ENCODE measurements at regions not wholly inside any gene's neighbourhood (a gene's known extent, or its start where the extent isn't known, plus 50 kb on each side); places are given as distances from the start of the nearest gene placed in this dataset.
"Not testable (repeated sequence)": the region's sequence is repeated elsewhere in the genome, so short reads cannot be mapped to it uniquely, and the experiment has no call there.

DNA sequence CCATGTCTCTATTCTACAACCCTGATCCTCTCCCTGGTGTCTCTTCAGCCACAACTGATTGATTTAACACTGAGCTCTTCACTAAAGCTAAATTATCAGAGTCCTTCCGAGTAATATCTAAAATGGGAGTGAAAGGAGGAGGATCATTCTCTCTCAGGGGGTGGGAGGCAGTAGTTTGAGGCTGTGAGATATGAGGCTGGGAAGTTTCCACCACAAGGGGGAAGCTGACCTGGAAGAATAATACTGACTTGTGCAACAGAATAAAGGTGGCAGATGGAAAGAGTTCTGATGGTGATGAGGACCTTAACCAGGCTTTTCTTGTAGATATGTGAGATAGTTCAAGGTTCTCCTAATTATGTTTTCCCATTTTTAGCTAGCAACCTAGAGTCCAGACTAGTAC, 241.6 kb upstream of the VKORC1L1 start:
- DNase-seq = not testable (repeated sequence)

DNA sequence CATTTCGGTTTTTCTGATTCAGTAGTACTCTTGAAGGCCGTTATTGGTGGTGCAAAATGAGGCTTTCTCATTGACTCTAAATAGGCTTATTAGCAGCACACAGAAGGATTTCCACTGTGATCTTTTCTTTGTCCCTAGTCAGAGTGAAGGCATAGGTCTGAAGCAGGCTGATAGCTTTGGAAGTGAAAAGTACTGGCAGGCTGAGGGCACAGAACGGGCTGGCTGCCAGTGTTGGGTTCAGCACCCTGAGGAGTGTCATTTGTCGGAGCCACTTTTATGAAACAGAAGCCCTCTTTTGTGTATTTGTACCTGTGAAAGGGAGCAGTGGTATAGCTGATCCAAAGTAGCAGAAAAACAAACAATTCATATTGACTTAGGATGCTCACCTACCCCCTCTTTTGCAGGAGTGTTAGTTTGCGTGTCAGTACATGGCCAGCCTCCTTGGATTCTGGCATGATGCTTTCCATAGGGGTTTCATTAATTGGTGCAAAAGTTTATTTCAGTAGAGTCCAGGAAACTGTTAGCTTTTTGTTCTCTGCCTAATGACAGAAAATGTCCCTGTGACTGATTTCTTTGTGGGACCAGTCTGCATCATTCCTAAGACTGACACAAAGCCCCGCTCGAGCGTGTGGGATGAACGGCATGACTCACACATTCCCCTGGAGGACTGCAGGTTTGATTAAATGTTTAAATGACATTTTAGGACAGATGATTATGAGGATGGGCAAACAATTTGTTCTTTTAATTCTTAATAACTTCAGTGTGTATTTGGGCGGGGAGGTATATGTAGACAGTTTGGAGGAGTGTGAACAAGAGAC, 239.1 kb upstream of the VKORC1L1 start:
- DNase-seq = not testable (repeated sequence)

DNA sequence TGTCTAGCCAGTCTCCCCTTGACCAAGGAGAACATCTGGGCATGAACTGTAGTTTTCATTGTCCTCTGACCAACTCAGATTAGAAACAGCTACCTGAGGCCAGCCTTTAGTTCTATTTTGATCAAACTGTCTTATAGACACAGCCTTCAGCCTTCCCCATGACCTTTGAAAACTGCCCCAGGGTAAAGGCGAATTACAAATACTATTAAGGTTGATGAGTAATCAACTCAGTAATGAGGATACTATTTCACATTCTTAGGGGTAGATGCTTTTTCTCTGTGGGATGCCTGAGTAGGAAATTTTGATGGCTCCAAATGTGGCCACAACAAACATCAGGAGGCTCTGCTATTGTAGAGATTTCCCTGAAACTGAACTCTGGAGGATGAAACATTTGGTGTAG, 234.0 kb upstream of the VKORC1L1 start:
- not testable (repeated sequence) for DNase-seq

DNA sequence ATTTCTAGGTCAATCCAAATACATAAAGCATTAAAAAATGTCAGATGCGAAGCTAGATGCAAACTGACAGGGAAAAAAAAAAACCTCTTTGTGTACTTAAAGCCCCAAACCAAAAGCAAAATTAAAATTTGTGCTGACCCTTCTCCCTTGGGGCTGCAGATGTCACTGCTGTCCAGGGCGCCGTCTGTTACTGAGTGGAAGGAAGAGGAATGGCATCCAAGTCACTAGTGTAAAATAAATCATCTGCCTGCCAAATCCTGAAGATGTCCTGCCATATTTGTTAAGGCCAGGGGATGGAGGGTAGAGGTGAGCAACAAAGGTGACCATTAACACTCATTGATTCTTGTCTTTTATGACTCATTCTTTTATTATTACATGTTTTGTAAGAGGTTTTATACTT, 233.2 kb upstream of the VKORC1L1 start:
- DNase-seq = not testable (repeated sequence)

DNA sequence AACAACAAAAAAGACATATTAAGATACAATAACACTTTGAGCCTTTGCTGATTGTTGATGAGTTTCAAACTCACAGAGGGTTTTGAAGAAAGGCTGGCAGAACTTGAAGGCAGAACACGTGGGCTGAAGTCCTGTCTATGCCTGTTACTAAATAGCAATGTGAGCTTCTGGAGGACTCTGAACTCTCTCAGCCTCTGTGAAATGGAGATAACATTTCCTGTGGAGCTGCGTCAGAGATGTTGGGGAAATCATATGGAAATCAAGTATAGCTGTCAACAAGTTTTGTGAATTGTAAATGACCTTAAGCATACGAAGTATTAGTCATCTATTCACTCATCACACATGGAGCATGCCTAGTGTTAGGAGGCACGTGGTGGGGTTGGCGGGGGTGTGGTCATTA, 229.4 kb upstream of the VKORC1L1 start:
- DNase-seq = not testable (repeated sequence)

DNA sequence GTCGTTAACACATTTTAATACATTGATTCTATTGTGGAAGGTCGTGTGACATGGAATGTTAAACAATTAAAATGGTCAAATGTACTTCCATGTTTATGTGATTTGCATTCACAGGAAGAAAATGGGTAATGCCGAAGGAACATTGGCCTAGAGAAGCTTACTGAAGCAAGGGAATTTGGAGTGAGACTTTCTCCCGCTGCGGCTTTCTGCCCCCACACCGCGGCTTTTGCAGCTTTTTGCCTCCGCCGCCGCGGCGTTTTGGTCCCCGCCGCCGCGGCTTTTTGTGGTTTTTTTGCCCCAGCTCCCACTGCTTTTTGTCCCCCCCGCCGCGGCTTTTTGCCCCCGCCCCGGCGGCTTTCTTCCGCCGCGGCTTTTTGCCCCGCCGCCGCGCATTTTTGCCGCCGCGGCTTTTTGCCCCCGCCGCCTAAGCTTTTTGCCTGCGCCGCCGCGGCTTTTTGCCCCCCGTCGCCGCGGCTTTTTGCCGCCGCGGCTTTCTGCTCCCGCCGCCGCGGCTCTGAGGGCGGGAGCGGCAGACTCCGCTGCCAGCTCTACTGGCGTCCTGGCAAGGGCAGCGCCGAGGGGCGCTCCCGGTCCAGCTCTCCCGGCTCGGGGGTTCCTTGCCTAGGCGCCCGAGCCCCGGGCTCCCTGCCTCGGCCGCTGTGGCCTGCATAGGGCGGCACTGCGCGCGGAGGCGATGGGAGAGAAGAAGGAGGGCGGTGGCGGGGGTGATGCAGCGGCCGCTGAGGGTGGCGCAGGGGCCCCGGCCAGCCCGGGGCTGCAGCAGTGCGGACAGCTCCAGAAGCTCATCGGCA, 225.5 kb upstream of the VKORC1L1 start:
- DNase-seq = not testable (repeated sequence)

DNA sequence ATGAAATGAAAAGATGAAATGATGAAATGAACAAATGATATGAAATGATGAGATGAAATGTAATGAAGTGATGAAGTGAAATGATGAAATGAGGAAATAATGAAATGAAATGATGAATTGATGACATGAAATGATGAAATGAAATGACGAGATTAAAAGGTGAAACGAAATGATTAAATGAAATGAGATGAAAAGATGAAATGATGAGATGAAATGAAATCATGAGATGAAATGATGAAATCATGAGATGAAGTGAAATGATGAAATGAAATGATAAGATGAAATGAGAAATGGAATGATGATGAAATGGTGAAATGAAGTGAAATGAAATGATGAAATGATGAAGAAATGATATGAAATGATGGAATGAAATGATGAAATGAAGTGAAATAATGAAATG, 221.7 kb upstream of the VKORC1L1 start:
- not testable (repeated sequence) for DNase-seq

DNA sequence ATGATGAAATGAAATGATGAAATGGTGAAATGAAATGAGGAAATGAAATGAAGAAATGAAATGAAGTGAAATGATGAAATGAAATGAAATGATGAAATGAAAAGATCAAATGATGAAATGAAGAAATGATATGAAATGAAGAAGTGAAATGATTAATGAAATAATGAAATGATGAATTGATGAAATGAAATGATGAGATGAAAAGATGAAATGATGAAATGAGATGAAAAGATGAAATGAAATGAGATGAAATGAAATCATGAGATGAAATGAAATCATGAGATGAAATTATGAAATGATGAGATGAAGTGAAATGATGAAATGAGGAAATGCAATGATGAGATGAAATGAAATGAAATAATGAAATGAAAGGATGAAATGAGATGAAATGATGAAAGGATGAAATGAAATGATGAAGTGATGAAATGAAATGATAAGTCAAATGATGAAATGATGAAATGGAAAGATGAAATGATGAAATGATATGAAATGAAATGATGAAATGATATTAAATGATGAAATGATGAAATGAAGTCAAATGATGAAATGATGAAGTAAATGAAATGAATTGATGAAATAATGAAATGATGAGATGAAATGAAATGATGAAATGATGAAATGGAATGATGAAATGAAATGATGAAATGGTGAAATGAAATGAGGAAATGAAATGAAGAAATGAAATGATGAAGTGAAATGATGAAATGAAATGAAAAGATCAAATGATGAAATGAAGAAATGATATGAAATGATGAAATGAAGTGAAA, 220.9 kb upstream of the VKORC1L1 start:
- not testable (repeated sequence) for DNase-seq

DNA sequence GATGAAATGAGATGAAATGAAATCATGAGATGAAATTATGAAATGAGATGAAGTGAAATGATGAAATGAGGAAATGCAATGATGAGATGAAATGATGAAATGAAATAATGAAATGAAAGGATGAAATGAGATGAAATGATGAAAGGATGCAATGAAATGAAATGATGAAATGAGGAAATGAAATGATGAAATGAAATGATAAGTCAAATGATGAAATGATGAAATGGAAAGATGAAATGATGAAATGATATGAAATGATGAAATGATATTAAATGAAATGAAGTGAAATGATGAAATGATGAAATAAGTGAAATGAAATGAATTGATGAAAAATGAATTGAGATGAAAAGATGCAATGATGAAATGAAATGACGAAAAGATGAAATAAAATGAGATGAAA, 220.2 kb upstream of the VKORC1L1 start:
- DNase-seq = not testable (repeated sequence)

DNA sequence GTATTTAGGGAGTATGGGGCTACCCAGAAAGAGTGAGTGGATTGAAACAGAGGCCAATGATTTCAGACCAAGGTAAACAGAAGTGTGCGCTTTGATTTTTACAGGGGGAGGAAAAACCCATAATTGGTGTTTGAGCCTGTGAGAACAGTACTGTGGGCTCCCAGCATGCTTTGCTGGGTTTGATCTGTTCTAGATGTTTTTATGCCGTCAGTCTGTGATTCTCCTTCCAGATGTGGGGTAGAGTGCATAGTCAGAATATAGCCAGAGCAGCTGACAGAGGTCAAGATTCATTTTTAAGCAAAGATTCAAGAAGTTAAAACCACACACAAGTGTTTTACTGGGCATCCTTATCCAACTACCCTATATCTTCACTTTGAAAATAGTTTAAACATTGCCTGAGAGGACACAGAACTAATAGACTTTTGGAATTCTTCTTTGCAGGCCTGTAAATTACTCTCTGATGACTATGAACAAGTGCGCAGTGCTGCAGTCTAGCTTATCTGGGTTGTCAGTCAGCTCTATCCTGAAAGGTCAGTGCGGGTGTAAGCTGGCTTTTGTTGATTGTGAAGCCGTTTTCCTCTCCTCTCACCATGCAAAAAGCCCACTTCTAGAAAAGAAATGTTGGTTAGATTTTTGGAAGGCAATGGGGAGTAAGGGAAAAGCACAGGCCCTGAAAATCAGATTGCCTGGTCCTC, 216.2 kb upstream of the VKORC1L1 start:
- not testable (repeated sequence) for DNase-seq

DNA sequence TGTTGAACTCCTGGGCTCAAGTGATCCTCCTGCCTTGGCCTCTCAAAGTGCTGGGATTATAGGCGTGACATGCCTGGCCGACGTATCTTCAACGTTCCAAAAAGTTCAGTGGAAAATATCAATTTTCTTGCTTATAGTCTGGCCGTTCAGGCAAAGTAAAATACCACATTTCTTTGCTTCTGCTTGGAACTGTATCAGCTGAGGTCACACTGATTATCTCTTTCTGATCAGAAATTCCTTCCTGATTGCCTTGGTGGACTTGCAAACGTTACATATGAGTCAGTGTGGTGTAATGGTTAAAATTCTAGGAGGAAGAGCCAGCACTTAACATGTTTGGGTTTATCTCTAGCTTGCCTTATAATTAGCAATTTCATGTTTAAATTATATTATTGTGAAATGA, 189.5 kb upstream of the VKORC1L1 start:
- not testable (repeated sequence) for DNase-seq

DNA sequence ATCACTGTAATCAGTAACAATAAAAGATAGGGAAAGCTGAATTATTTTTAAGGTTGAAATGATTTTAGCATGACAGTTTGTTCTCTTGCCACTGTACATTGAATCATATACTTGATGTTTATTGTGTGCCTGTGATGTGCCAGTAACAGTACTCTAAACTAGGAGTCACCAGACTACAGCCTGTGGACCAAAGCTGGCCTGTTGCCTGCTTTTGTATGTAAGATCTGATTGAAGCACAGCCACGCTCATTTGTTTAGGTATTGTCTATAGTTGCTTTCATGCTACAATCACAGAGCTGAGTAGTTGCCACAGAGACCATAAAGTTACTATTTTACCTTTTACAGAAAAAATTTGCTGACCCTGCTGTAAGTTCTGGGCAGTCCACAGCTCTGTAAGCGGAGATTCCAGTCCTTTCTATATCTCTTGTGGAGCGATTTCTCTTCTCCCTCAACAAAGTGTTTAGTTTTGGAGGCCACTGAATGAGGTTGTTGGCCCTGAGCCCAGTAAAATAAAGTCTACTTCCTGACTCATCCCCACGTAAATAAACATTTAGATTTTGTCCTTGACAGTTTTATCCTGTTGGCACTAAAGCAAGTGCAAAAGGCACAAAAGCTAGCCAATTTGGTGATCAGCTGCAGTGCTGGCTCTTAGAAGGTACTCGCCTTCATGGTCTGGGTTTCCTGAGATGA, 173.7 kb upstream of the VKORC1L1 start:
- not testable (repeated sequence) for DNase-seq

DNA sequence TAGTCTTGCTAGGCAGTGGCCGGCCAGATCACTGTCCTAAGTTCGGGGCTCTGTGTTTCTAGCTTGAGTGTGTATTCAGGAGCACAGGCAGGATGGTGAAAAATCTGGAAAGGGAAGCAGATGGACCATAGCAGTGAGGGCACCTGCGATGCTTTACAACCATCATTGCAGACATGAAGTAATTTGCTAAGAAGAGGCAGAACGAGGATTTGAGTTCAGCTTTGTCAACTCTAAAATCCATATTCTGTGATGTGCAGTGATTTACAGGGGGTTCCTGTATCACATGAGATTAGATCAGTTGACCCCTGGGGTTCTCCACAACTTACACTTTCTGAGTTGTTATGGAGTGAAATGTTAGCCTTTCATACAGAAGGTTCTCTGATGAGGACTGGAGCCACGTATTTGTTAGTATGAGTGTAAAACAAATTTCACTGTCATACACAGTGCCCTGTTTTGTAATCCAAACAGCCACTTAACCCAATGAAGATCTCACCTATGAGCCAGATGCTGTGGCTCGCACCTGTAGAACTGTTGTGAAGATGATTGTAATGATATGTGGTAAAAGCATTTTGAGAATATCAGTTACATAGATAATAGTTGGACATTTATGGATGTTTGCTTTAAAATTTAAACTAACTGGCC, 173.0 kb upstream of the VKORC1L1 start:
- DNase-seq = not testable (repeated sequence)

DNA sequence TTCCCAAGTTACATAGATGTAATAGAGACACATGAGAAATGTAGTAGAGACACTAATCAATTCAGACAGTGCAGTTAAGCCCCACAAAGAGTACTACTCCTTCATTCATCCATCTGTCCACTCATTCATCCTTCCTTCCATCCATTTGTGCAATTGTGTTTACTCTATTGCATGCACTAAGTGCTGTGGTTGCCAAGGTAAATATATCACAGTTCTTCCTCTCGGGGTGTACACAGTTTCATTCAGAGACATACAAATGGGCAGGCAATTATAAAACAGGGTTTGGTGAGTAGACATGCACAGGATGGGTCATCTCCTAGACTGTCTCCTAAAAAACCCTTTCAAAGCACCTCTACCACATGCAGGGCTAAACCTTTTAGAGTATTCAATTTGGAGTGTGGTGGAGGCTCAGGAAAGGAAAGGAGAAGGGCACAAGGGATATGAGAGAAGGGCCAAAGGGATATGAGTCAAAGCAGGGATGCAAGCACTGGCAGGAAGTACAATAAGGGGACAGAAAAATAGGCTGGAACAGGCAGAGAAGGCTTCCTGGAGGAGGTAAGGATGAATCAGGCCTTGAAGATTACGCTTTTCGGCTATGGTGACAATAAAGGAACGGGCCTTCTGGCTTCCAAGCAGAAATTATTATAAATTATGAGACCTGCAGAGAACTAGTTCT, 153.6 kb upstream of the VKORC1L1 start:
- DNase-seq = not testable (repeated sequence)

DNA sequence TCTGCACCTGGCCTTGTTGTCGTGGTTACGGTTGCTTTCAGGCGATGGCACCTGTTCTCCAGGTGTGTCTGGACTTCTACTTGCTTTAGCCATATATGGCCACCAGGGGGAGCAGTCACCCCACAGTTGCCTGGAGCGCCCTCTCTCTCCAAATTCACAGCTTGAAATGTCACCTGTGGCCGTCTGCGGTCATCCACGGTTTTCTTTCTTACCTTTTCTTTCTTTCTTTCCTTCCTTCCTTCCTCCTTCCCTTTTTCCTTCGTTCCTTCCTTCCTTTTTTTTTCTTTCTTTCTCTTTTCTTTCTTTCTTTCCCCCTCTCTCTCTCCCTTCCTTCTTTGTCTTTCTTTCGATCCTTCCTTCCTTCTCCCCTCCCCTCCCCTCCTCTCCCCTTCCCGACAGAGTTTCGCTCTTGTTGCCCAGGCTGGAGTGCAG, 150.5 kb upstream of the VKORC1L1 start:
- no peak for DNase-seq

DNA sequence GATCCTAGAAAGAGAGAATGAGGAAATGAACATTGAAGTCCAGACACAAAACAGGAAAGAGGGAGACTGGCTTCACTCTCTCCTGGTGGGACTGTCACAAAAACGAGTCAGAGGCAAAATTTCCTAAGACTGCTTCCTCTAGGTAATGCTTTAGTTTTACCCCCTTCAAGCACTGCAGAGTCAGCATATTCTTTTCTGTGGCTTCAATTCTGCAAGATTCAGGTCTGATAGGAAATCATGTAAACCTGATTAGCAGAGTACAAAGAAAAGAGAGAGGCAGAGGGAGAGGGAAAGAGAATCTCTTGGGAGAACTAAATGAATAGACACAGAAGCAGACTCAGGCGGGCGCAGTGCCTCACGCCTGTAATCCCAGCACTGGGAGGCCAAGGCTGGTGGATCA, 145.7 kb upstream of the VKORC1L1 start:
- DNase-seq = not testable (repeated sequence)

DNA sequence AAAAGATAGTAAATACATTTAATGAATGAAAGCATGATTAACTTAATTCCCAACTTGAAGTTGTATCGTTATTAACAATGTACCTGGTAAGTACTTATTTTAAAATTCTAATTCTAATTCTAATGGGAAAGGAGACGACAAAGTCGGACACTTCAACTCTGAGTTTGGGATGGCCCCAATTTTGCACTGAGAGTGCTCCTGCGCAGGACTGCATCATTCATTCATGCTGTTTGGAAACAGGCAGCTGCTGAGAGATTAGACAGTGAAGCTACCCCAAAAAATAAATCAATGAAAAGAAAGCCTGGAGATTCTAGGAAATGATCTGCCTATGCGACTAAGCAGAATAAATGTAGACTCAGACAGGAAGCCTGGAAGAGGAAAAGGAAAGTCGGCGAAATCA, 141.7 kb upstream of the VKORC1L1 start:
- DNase-seq = no peak

DNA sequence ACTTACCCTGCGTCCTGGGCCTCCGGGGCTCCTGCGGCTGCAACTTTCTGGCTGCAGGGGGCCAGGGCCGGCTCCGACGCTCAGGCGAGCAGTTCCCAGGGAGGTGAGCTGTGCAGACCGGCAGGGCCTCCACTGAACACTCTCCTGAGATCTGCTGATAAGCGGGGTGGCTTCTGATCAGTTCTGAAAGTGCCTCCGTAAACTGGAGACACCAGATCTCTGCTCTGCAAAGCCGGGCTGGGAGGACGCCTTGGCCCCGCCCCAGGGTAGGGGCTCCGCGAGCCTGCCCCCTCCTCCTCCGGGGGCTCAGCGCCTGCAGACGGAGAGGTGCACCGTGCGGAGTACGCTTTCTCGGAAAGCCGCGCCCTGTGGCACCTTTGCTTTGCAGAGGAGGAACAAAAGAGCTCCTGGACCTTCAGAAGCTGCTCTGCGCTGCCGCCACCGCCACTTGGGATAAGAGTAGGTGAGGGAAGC, 141.3 kb upstream of the VKORC1L1 start:
- peak; percentile 8 for DNase-seq

DNA sequence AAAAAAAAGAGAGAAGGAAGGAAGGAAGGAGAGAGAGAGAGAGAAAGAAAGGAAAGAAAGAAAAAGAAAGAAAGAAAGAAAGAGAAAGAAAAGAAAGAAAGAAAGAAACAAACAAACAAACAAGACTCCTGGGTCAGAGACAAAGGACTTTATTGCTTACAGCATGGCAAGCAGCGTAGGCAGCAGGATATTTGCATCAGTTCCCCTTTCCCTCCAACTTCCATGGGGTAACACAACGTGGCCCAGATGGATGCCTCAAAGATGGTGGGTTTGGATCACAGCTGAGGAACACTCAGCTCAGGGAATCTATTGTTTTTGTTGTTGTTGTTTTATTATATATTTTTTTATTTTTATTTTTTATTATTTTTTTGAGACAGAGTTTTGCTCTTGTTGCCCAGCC, 128.5 kb upstream of the VKORC1L1 start:
- no peak for DNase-seq

DNA sequence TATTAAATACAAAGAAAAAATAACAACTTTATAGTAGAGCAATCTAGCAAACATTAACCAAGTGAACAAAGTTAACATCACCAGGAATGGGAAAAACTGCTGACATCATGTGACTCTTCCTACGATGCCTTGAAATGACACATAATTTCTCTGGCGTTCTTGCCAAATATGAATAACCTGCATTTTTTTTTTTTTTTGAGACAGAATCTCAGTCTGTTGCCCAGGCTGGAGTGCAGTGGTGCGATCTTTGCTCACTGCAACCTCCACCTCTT, 126.5 kb upstream of the VKORC1L1 start:
- no peak for DNase-seq

DNA sequence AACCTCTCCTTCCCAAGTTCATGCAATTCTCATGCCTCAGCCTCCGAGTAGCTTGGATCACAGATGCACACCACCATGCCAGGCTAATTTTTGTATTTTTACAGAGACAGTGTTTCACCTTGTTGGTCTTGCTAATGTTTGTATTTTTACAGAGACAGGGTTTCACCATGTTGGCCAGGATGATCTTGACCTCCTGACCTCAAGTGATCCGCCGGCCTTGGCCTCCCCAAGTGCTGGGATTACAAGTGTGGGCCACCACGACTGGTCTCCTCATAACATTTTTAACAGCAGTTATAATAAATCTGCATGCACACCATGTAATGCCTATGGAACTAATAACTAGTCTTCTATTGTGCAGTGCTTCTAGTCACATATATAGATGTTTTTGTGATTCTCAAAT, 123.8 kb upstream of the VKORC1L1 start:
- DNase-seq = no peak
